HG02938 (cell line): ENCODE measurements at regions not wholly inside any gene's neighbourhood (a gene's known extent, or its start where the extent isn't known, plus 50 kb on each side); places are given as distances from the start of the nearest gene placed in this dataset.

ENCODE experiments used
- ATAC-seq: cut with Tn5 transposase; IDR thresholded peaks from one replicate; pipeline ENCODE4 v1.9.1; 2021; ENCODE audit warnings: mild to moderate bottlenecking, moderate library complexity; ENCODE audit not compliant: unreplicated experiment

GRCh38 chr15:93188236-93188635 lies 99.2 kb upstream of the RGMA start:
- ATAC-seq: no peak

DNA sequence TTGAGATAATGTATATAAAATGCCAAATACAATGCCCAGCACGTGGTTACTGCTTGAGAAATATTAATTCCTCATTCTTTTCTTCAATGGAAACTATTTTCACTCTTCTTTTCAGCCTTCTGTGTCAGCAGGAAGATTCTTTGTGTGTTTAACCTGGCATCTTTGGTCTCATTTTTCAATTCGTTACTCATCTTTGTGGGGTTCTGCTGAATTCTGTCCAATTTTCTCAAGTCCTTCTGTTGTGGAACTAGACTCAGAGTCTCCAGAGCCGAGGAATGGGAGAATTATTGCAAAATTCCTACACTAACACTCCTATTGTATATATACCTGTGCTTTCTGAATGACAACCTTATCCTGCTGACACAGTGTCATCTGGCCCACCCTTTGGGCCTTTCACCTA lies 96.8 kb upstream of the RGMA start:
- no peak for ATAC-seq

GRCh38 chr15:93182703-93183205 lies 93.7 kb upstream of the RGMA start:
- ATAC-seq: no peak

DNA sequence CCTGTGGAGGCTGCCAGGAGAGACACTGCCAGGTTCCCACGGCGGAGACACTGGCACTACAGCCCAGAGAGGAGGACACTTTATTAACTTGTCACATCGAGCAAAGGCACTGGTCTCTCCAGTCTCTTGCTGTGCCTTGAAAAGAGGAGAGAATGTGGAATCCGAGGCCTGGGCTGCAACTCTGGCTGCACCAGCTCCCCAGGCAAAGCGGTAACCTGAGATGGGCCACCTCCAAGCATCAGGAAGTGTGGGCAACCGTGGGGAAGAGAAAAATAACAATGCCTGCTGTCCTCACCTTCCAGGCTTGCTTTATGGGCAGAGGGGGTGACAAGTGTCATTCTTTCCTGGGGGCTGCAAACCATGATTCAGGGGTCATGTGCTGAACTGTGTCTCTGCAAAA lies 91.6 kb upstream of the RGMA start:
- no peak for ATAC-seq

DNA sequence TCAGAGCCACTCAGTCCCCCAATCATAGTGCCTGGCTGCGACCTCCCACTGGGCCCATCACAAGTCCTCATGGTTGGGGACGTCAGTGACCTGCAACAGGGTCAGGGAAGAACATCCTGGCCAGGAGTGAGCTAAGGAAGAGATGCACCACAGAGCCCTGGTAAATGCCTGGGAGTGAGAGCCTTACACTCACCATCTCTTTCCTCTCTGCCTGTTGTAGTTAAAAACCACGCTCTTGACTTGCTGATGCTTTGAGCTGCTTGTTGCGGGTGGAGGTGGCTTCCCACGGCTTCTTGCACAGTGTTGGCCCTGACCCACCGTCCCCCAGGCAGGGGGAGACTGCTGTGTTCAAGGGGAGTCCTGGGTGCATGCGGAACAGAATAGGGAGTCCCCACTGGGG lies 91.1 kb upstream of the RGMA start:
- ATAC-seq: no peak

DNA sequence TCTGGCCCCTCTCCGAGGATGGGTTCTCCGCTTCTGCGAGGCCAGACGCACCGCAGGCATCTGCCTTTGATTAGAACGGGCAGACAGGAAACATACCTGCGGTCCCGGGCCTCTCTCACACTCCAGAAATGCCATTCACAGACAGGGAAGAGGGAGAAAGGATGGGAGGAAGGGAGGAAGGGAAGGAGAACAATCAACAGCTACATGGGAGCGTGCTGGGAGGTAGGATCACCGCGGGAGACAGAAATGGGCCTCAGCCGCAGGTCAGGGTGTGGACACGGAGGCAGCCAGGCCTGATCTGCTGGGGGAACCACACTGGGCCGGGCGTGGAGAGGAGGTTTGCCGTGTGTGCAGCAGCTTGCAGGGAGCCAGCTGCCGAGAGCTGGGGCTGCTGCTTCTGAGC lies 90.7 kb upstream of the RGMA start:
- ATAC-seq: no peak

DNA sequence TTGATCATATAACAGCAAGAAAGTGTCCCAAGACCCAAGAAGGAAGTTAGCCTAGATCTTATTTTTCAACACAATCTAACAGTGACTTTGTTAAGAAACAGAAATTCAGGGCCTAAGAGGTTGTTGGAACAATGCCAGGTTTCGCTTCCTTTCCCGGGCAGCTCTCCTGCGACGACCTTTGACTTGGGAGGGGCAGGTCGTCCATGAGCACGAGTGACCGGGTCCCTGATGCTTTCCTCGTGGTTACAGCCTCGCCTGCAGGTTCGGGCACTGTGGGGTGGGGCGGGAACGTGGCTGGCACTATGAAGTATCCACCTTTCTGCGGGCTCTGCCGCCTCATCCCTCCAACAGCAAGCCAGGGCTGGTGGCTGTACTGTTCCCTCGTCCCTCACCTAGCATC lies 90.1 kb upstream of the RGMA start:
- ATAC-seq: no peak

GRCh38 chr15:93178371-93178770 lies 89.4 kb upstream of the RGMA start:
- ATAC-seq: no peak

- no peak for ATAC-seq
Observed at GRCh38 chr15:93176065-93176464, 87.1 kb upstream of the RGMA start.

GRCh38 chr15:93174836-93175235 lies 85.8 kb upstream of the RGMA start:
- no peak for ATAC-seq

- peak; percentile 61 for ATAC-seq
Observed at GRCh38 chr15:93173369-93173768, 84.4 kb upstream of the RGMA start.

DNA sequence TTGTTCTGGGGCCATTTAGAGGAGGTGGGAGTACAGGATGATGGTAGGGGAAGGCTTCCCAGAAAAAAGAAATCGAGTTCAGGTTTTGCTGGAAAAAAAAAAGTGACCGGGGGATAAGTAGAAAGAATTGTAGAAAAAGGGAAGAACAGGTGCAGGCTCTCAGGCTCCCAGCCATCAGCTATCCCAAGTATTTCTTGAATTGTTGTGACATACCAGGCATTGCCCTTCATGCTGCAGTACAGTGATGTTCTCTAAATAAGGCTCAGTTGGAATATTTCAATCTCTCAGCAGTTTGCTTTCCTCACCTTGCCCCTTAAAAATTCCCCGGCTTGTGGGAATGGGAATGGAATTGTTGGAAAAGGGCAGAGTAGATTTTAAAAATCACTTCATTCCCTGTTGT lies 82.5 kb upstream of the RGMA start:
- no peak for ATAC-seq

DNA sequence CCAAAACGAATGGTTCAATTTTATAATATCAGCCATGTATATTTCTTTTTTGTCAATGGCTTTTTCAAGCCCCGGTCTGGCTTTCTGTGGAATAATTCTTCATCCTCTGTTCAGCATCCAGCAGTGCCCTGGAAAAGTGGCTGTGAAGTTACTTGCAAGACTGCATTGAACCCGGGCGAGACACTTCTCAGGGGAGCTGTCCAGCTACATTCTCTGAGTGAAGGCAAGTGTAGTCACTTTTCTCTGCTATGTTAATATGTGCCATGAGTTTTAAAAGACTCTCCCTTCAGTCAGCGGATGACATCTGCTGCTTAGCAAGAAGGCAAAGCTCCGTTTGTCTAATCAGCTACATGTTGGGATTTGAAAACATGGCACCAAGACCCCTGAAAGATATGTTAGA lies 81.3 kb upstream of the RGMA start:
- no peak for ATAC-seq

DNA sequence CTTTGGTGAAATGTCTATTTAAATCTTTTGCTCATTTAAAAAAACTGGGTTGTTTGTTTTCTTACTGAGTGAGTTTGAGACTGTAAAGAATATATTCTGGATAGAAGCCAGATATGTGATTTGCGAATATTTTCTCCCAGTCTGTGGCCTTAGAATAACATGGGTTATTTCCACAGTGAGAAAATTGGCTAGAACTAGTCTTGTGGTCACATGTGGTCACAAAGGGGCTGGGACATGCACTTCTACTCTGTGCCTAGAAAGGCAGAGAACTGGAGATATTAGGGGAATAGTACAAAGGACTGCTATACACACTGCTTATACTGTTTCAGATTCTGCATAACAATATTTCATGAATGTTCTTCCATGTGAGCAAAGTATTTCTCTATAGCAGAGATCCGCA lies 79.9 kb upstream of the RGMA start:
- no peak for ATAC-seq

- ATAC-seq: no peak
Observed at GRCh38 chr15:93167291-93167690, 78.3 kb upstream of the RGMA start.

DNA sequence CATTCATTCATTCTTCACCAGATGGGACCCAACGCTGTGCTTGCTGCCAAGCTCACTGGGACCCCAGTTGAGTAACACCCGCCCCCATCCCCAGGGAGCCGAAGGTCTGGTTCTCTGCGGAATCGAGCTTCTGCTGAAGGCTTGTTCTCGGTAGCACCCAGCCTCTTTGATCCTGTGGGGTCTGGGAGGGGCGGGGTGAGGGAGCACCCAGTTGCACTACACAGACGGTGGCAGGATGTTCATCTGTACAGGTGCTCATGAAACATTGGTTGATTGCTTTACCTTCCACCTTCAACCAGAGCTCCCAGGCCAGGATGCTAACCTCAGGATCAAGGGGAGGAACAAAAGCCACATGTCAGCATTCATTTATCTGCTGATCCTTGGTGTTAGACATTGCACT lies 77.7 kb upstream of the RGMA start:
- no peak for ATAC-seq

DNA sequence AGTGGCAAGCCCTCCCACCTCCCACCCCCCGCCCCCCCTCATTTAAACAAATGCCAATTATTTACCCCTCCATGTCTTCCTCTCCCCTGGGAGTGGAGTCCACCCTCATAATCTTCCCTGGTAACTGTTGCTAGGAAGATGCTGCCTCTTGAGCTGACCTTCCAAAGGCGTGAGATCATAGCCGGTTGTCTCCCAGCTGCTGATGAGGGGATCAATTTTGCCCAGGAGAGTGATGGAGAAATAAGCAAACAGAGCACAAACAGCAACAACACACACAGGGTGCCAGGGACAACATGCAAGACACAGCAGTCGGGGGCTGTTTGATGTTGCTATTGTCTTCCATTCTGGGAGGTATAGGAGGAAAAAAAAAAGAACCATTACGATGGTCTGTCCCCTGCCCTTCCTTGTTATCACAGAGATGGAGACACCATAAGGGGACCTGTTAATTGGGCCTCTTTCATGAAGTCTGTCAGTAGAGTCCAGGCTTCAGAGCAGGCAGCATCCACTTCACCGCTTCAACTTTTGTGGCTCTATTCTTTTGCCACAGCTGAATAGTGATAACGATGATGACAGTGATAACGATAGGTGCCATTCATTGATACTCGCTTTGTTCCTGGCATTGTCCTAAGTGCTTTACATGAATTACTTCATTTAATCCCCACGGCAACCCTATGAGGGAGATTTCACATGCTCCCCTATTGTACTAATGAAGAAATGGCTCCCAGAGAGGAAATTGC lies 76.9 kb upstream of the RGMA start:
- ATAC-seq: no peak

GRCh38 chr15:93164409-93164808 lies 75.4 kb upstream of the RGMA start:
- ATAC-seq: no peak

- ATAC-seq: no peak
Observed at GRCh38 chr15:93162560-93162959, 73.5 kb upstream of the RGMA start.

GRCh38 chr15:93159930-93160329 lies 70.9 kb upstream of the RGMA start:
- no peak for ATAC-seq

DNA sequence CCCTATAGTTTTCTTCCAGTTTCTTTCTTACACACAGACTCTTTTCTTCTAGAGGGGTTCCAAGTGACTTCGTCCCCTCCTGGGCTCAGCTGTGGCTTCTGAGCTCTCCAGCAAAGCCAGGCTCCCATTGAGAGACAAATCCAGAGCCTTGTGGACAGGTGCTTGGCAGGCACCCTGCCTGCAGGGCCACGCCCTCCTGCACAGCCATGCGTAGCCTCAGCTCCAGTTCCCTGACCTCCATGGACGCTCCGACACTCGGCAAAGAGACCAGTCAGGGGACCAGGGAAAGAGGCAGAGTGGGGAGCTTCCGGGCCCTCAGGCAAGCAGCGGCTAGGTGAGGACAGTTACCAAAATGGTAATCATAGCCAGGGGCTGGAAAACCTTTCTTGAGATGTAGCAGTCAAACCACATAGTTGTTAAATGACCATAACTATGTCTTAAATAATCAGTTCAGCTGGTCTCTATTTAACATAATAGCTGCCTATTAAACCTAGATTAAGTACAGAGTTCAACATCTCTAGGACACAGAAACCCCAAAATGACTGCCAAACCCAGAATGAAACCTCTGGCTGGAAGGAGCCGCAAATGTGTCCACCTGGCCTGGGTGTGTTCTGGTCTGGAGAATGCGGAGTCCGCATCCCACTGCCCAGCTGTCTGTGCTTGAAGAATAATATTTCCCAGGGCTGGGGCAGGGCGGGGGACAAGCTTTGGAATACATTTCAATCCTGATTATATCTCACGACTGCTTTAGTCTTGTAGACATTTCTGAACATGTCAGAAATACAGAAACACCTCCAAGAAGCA lies 69.3 kb upstream of the RGMA start:
- ATAC-seq: no peak

DNA sequence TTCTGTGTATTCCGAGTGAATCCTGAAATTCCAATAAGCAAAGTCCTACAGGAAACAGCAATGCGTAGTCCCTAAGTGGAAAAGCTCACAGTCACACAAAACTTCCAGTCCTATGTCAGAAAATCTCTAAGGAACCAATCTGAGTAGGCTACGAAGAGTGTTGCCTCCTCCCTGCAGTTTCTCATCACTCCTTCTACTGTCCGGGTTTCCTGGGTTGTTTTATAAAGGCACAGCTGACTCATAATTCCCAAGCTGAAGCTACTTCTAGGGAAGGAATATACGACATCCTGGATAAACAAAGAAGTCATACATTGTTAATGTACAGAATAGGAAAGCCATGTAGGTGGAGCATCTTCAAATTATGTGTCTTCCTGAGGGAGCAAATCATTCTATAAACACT lies 65.7 kb upstream of the RGMA start:
- ATAC-seq: no peak
